ENCODE measurements at regions not wholly inside any gene's neighbourhood (a gene's known extent, or its start where the extent isn't known, plus 50 kb on each side); places are given as distances from the start of the nearest gene placed in this dataset.
"Not testable (repeated sequence)": the region's sequence is repeated elsewhere in the genome, so short reads cannot be mapped to it uniquely, and the experiment has no call there.

GRCh38 chr20:55685425-55685824 lies 319.9 kb downstream of the CBLN4 start:
- DNase-seq (ENCODE audit: low spot score): no peak

- DNase-seq (ENCODE audit: low spot score): no peak
These were observed 320.7 kb downstream of the CBLN4 start for GRCh38 chr20:55684578-55684977.

- DNase-seq (ENCODE audit: low spot score): no peak
These were observed 326.2 kb downstream of the CBLN4 start for GRCh38 chr20:55678970-55679667.

DNA sequence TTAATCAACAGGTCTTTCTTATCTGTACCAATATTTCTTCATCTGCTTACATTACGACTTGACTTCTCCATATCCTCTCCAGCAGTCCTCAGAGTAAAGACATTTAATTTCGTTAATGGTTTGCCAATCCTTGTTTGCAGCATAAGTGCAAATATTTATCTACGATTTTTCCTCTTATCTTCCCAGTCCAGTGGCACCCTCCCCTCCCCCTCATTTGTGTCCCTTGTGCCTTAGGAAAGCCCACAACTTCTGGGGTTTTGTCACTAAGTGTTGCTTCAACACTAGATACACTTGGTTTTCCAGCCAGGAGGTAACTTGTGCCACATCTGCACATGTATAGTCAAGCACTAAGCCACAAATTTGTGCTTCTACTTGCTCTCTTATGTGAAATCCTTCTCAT lies 327.2 kb downstream of the CBLN4 start:
- DNase-seq (ENCODE audit: low spot score): no peak

DNA sequence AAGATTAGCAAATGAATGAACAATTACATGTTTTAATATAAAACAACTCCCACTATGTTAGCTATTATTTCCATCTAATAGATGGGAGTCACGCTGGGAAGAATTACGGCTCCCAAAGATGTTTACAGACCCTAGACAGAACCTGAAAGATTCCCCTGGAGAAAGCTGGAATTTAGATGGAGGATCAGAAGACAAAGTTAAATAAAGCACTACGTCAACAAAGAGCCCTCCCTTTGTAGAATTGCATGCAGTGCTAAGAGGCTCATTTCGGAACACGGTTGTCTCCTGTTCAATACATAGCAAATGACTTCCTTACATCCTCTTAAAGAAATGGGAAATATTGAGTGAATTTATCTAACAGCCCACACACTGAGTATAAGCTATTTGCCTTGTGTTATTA lies 328.3 kb downstream of the CBLN4 start:
- DNase-seq (ENCODE audit: low spot score): no peak

- no peak for DNase-seq (ENCODE audit: low spot score)
These were observed 329.2 kb downstream of the CBLN4 start for GRCh38 chr20:55676097-55676496.

GRCh38 chr20:55668631-55669030 lies 336.7 kb downstream of the CBLN4 start:
- no peak for DNase-seq (ENCODE audit: low spot score)

- DNase-seq (ENCODE audit: low spot score): no peak
These were observed 337.4 kb downstream of the CBLN4 start for GRCh38 chr20:55667955-55668354.

DNA sequence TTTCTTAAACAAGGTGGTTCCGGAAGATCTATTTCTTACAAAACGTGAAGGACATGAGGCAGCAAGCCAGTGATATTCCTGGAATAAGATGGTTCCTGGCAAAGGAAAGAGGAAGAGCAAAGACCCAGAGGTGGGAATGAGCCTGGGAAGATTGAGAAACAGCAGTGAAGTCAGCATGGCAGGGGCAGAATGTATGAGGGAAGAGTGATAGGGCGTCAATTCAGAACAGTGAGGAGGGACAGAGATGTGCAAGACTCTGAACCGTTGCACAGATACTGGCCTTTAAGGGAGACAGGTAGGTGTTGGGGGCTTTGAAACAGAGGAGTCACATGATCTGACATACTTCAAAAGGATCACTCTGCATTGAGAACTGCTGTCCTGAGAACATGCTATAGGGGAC lies 338.3 kb downstream of the CBLN4 start:
- DNase-seq (ENCODE audit: low spot score): no peak

GRCh38 chr20:55656231-55656775 lies 349.0 kb downstream of the CBLN4 start:
- DNase-seq (ENCODE audit: low spot score): no peak

GRCh38 chr20:55650657-55651360 lies 354.5 kb downstream of the CBLN4 start:
- DNase-seq (ENCODE audit: low spot score): no peak

GRCh38 chr20:55649254-55649653 lies 356.1 kb downstream of the CBLN4 start:
- DNase-seq (ENCODE audit: low spot score): no peak

- DNase-seq (ENCODE audit: low spot score): no peak
These were observed 358.5 kb downstream of the CBLN4 start for GRCh38 chr20:55646851-55647250.

DNA sequence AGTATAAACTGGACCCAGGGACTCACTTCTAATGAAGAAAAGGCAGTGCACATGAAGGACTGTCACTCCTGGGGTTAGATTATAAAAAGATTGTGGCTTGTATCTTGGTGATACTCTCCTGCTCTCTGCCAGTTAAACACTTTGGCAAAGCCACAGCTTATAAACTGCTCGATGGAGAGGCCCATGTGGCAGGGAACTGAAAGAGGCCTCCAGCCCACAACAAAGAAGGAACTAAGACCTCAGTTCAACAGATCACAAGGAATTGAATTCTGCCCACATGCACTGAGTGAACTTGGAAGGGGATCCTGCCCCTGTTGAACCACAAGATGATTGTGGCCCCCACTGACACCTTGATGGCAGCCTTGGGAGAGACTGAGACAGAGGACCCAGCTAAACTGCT lies 363.8 kb downstream of the CBLN4 start:
- no peak for DNase-seq (ENCODE audit: low spot score)

DNA sequence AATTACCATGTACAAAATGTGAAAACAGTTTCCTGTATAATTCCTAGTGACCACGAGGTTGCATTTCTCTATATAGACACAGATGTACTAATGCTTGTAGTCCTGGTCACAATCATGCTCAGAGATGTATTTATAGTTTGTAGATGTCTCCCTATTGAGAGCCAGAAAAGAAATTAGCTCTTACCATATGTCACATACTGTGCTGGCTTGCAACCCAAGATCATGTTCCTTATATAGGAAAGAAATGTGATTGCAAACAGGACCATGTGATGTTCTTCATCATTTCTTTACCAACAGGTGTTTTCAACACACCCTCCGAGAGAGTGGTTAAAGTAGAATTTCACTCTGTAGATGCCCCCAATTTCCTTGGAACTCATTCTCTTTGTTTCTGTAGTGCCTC lies 369.4 kb downstream of the CBLN4 start:
- no peak for DNase-seq (ENCODE audit: low spot score)

- DNase-seq (ENCODE audit: low spot score): no peak
These were observed 372.7 kb downstream of the CBLN4 start for GRCh38 chr20:55632592-55632991.

DNA sequence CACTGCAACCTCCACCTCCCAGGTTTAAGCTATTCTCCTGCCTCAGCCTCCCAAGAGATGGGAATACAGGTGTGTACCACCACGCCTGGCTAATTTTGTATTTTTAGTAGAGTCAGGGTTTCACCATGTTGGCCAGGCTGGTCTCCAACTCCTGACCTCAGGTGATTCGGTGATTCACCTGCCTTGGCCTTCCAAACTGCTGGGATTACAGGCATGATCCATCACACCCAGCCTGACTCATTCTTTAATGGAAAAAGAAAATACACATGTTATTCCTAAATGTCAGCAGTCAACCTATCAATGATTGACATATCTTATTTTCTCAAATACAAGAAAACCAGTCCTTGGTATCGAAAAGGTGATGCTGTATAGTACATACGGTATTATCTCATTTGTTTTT lies 376.2 kb downstream of the CBLN4 start:
- not testable (repeated sequence) for DNase-seq (ENCODE audit: low spot score)

GRCh38 chr20:55626716-55627115 lies 378.6 kb downstream of the CBLN4 start:
- DNase-seq (ENCODE audit: low spot score): no peak

DNA sequence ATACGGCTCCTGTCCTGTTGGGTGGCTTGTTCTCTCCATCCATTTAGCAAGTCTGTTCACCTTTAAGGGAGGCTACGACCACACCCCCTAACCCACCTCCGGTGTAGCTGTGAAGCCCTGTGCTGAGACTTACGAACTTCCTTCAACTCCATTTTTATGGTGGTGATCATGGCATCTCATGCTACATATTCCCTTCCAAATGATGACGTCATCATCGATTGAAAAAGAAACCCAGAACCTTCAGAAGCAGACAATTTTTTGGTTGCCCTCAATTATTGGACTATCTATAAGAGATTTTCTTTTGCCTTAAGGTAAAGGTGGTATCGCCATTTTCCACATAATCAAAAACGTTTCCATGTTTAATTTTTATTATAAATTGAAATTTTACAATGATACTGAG lies 389.0 kb downstream of the CBLN4 start:
- DNase-seq (ENCODE audit: low spot score): no peak

DNA sequence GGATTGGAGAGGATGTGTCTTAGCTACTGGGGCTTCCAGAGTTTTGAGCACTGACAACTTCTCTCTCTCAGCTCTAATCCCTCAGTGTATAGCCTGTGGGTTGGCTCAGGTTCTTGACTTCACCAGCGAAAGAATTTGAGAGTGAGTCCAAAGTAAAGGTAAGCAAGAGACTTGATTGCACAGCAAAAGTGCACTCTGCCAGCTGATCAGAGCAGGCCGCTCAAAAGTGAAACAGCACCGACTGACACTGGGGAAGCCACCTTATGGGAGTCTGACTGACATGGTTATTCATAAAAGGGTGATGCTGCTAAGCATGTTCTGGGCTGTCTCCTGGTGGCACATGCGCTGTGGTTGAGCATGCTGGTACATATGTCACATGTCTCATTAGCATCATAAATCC lies 389.5 kb downstream of the CBLN4 start:
- no peak for DNase-seq (ENCODE audit: low spot score)

DNA sequence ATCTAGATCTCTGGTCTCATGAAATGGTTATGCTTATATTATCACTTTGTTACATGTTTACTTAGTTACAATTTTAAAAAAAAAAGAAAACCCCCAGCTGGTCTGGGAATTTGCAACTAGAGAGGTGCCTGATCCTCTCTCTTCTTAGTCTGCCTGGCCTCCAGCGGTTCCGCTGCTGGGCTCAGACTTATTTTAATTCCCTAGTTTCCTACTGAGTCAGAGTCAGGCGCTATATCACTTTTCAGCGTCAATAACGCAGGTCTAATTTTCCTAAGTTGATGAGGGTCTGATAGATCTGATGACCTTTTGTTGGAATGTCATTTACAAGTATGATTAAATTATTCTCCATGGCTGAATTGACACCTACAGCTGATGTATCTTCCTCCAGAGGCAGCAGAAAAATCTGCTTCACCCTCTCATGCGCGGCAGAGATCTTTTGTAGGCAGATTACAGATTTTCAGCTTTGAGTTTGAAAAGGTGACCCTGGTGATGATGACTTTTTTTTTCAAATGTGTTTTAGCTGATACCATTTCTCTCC lies 391.0 kb downstream of the CBLN4 start:
- no peak for DNase-seq (ENCODE audit: low spot score)

DNA sequence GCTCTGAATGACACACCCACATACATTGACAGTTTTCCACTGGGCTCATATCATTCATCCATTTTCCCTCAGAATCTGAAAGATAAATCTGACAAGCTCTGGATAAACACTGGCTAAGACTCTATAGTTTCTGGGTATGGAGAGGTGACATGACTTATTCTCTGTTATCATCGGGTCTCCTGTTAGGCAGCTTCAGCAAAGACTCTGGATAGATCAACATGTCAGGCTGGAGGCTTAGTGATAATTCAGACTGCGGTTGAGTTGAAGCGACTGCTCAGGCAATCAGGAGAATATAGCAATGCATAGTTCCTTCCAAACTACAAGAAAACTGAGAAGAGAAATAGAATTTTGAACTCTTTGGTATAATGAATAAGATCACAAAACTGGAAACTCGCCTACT lies 394.6 kb downstream of the CBLN4 start:
- no peak for DNase-seq (ENCODE audit: low spot score)

DNA sequence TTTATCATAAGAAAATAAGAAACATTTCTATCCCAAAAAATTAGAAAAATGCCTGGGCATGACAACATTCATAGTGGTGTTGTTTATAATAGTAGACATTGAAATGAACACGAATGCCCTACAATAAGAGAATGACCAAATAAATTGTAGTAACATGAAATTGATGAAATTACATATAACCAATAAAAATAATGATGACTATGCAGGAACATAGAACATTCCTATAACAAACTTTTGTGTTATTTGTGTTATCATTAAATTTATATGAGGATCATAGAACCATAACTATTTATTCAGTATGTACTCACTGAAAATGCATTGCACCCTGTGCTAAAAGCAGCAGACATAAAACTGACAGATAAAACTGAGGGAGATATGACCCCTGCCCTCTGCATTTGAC lies 399.7 kb downstream of the CBLN4 start:
- DNase-seq (ENCODE audit: low spot score): no peak

Measured in hematopoietic multipotent progenitor cell treated with erythropoietin and hydrocortisone succinate and interleukin-3 and kit ligand, for 17 days (in vitro differentiated cells).